Fibroblast of skin of right biceps (primary cell): ENCODE measurements at regions not wholly inside any gene's neighbourhood (a gene's known extent, or its start where the extent isn't known, plus 50 kb on each side); places are given as distances from the start of the nearest gene placed in this dataset.
"Not testable (repeated sequence)": the region's sequence is repeated elsewhere in the genome, so short reads cannot be mapped to it uniquely, and the experiment has no call there.

Source experiments
- DNase-seq: peaks from one replicate; pipeline ENCODE4 v3.0.0-alpha.2; 2013

- DNase-seq, result no peak
These were observed 75.2 kb downstream of the TMEM121 start for GRCh38 chr14:105601360-105602242.

- no peak for DNase-seq
These were observed 75.9 kb downstream of the TMEM121 start for GRCh38 chr14:105602243-105602750.

DNA sequence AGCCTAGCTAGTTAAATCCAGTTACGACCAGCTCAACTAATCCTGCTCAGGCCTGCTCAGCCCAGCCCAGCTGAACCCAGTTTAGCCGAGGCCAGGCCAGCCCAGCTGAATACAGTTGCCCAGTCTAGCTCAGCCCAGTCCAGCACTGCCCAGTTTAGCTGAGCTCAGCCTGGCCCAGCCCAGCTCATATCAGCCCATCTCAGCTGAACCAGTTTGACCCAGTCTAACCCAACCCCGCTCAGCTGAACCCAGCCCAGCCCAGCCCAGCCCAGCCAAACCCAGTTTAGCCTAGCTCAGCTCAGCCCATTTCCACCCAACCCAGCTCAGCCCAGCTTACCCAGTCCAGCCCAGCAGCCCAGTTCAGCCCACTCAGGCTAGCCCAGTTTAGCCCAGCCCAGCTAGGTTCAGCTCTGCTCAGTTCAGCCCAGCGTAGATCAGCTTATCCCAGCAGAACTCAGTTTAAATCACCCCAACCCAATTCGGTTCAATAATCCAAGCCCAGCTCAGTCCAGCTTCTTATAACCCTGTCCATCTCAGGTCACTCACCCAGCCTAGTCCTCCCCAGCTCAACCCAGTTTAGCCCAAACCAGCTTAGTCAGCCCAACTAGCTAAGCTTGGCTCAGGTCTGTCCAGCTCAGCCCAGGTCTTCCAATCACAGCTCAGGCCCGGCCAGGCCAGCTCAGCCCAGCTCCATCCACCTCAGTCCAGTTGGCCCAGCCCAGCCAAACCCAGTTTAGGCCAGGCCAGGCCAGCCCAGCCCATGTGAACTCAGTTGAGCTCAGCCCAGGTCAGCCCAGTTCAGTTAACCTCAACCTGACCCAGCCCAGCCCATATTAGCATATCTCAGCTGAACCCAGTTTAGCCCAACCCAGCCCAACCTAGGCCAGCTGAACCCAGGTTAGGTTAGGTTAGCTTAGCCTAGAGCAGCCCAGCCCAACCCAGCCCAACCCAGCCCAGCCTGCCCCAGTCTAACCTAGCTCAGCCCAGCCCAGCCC is 76.7 kb downstream of the TMEM121 start:
- DNase-seq, result no peak

DNA sequence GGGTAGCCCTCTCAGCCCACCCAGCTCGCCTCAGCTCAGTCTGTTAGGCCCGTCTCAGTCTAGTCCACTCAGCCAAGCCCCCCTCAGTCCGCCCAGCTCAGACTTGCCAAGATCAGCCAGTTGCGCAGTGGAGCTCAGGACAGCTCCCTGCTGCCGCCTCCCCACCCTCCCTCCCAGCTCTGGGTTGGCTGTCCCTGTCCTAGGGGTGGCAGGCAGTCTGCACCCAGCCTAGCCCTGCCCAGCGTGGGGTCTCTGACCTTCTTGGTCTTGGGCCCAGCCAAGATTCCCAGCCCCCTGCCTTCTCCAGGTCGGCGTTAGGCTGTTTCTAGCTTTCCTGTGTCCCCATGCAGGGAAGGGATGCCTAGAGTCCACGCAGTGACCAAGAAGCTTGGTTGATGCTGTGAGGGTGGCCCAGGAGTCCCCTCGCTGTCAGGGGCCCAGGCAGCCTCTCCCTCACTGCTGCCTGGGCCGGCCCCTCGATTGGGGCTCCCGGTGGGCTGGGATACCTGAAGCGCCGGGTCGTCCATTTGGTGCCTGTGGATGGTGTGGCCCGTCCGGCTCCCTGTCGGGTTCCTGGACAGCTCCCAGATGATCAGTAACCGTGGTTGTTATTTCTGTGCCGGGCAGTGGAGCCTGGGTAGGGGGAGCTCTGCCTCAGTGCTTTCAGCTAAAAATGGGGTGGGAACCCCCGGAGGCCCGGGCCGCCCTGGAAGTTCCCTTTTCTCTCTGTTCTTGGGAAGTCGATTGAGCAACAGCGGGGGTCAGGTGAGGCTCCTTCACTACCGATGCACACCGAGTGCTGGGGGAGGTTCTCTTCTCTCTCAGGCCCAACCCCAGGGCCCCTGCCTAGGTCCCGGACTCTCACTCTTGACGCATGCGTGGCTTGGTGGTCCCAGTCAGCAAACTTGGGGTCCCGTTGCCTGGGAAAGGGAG is 78.4 kb downstream of the TMEM121 start:
- not testable (repeated sequence) for DNase-seq

- DNase-seq, result no peak
These were observed 79.3 kb downstream of the TMEM121 start for GRCh38 chr14:105605464-105606304.

DNA sequence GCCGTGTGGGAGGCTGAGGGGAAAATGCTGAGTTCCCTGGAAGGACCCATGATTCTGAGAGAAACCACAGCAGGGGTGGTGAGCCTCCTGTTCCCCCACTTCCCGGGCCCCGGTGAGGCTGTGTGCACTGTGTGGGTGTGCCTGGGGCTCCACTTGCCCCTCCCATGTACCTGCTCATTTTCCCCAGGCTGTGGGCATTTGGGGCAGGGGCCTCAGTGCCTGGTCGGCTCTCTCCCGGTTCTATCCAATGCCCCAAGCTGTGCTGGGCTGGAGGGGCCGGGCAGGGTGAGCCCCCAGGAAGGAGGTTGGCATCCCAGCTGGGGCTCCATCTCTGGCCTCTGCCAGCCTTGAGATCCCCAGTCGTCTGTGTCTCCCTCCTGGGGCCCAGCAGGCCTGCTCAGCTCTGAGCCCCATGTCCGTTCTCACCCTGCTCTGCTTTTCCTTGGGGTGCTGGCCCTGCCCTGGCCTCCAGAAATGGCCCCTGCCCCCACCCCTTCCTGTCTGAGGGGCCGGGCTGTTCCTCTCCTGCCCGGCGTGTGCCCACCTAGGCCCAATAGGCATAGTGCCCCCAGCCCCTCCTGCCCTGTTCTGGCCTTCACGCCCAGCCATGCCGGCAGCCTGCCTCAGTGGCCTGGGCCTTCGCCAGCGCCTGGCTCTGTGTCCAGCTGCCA is 80.1 kb downstream of the TMEM121 start:
- DNase-seq, result not testable (repeated sequence)

DNA sequence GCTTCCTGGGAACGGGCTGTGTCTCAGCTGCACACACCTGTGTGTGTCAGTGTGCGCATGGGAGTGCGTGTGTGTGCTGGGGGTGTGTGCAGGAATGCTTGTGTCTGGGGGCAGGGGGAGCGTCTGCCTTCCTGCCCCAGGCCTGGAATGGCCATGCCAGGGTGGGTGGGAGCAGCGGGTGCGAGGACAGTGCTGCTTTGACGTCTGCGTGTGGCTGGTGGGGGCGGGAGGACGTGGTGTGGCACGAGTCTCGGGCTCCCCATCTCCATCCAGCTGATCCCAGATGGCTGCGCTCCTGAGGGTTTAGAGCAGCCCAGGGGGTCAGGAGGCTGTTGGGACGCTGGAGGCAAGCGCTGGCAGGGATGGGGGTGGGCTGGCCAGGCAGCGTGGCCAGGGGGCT is 80.6 kb downstream of the TMEM121 start:
- DNase-seq, result not testable (repeated sequence)

GRCh38 chr14:105614987-105615386 is 88.6 kb downstream of the TMEM121 start:
- not testable (repeated sequence) for DNase-seq

- not testable (repeated sequence) for DNase-seq
These were observed 89.8 kb downstream of the TMEM121 start for GRCh38 chr14:105615986-105616801.

- no peak for DNase-seq
These were observed 90.4 kb downstream of the TMEM121 start for GRCh38 chr14:105616802-105617192.

DNA sequence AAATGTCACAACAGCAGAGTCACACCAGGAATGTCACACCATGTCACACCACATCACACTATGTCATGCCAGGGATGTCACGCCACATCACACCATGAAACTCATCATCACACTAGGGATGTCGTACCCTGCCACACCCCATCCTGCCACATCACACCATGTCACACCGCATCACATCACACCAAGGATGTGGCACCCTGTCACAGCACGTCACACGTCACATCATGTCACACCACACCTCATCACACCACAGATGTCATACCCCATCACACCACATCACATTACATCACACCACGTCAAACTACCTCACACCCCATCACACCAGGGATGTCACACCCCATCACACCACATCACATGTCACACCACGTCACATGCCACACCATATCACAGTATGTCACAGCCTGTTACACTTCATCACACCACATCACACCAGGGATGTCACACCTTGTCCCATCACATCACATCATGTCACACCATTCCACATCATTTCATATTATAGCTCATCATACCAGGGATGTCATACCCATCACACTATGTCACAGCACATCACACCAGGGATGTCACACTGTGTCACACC is 90.9 kb downstream of the TMEM121 start:
- no peak for DNase-seq

DNA sequence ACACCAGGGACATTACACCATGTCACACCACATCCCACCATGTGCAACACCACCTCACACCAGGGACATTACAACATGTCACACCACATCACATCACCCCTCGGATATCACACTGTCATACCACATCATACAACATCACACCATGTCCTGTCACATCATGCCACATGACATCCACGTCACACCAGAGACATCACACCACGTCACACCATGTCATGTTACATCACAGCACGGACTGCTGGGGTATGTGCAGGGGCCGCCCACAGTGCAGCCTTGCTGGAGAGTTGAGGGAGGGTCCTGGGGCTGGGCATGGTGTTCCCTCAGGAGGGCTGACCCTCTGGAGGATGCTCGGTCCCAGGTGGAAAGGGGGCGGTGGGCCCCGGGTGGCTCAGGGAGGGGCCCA is 91.4 kb downstream of the TMEM121 start:
- not testable (repeated sequence) for DNase-seq

DNA sequence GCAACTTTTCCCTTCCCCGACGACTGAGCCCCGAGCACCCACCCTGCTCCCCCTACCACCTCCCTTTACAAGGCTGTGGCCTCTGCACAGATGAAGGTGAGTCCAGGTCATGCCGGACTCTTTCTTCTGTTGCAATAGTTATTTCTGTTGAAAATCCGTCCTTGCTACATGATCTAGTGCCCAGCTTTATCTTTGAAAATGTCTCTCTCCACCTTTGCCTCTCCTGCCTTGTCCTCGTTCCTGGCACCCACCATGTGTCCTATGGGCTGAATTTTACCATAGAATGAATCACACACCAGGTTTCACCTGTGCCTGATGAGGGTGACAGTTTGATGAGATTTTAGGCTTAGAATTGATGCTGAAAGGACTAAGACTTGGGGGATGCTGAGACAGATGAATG is 92.9 kb downstream of the TMEM121 start:
- not testable (repeated sequence) for DNase-seq

DNA sequence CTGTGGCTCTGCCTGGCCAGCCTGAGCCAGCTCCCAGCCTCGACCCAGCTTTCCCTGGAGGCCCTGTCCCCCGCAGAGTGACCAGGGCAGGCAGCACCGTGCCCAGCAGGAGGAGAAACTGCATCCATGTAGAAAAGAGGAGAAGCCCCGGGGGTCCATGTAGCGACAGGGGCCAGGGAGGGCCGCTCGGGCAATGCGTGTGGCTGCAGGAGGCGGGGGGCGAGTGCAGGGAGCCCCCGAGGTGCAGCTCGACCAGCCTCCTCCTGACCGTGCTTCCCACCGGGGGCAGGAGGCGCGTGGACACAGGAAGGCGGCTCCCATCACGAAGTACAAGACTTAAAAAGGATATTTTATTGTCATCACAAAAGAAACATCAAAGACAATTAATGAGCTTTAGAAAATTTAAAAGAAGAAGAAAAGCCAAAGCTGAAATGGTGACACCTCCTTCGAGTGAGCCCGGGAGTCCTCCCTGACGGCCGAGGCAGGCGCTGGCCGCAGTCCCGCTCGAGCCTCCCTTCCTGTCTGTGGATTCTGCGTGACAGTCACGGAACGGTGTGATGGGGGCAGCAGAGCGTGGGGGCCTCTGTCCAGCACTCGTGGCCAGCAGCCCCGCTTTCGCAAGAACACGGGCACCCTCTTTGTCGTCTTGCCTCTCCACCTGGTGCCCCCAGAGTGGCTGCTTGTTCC is 93.9 kb downstream of the TMEM121 start:
- not testable (repeated sequence) for DNase-seq

DNA sequence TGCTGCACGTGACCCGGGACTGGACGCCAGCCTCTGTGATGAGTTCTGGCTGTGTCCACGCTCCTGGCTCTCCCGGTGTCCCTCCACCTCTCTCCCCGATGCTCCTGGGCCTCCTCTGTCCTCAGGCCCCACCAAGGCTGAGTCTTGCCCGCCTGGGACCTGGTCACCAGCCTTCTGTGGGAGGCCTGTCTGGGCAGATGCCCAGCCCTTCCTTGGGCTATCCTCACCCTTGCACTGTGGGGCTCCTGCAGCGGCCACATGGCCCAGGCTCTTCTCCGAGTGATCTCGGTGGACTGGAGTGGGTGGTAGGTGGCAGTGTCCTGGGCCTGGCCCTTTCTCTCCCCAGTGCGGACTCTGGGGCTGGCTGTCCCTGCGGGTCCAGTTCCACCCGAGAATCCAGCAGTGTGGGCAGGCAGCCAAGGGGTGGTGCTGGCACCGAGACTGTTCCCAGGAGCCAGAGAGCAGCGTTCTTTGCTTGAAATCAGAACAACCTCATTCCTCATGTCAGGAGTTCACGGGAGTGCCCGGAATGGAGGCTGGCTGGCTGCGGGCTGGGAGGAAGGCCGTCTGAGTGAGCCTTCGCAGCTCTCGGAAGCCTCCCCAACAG is 94.6 kb downstream of the TMEM121 start:
- DNase-seq, result not testable (repeated sequence)

DNA sequence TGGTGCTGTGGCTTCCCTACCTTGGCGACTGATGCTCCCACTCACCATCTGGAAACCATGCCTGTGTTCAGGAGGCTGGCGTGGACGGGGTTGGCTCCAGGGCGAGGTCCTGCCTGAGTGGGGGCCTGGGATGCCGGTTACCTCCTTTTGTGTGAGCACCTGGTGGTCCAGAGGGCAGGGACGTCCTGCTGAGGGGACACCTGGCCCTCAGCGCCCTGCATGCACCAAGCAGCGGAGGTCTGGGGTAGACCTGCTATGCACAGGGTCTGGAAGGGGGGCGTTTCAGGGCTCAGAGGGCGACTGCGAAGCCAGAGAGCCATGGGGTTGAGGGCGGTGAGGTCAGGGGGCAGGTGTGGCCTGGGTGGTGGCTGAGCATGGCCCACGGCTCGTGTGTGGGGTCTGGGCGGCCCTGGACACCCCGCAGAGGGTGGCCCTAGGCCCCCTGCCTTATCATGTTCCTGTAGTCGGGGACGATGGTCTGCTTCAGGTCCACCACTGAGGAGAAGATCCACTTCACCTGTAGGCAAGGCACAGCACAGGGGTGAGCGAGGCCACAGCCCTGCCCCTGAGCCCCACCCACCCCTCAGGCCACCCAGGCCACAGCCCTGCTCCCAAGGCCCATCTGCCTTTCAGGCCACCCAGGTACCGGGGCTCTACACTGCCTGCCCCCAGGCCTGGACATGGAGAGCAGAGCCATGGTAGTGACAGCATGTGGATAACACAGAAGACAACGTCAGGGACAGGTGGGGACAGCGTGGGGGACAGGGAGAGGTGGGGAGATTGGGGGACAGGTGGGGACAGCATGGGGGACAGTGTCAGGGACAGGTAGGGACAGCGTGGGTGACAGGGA is 95.3 kb downstream of the TMEM121 start:
- not testable (repeated sequence) for DNase-seq

DNA sequence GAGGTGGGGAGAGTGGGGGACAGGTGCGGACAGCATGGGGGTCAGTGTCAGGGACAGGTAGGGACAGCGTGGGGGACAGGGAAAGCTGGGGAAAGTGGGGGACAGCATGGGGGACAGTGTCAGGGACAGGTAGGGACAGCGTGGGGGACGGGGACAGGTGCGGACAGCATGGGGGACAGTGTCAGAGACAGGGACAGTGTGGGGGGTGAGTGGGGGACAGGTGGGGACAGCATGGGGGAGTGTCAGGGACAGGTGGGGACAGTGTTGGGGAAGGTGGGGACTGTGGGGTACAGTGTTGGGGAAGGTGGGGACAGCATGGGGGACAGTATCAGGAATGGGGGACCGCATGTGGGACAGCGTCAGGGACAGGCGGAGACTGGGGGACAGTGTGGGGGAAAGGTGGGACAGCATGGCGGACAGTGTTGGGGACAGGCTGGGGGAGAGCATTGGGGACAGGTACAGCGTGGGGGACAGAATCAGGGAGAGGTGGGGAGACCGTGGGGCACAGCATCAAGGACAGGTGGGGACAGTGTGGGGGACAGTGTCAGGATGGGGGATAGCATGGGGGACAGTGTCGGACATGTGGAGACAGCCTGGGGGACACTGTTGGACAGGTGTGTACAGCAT is 96.1 kb downstream of the TMEM121 start:
- DNase-seq, result no peak
